GM18861 (cell line): ENCODE measurements at regions not wholly inside any gene's neighbourhood (a gene's known extent, or its start where the extent isn't known, plus 50 kb on each side); places are given as distances from the start of the nearest gene placed in this dataset.

Source experiments
- ATAC-seq: cut with Tn5 transposase; IDR thresholded peaks from one replicate; pipeline ENCODE4 v1.9.1; 2021; ENCODE audit not compliant: unreplicated experiment

- ATAC-seq = peak; percentile 87
Measured at GRCh38 chr4:11480683-11481082, 52.0 kb upstream of the HS3ST1 start.
